Endothelial cell of umbilical vein (primary cell): ENCODE measurements at regions not wholly inside any gene's neighbourhood (a gene's known extent, or its start where the extent isn't known, plus 50 kb on each side); places are given as distances from the start of the nearest gene placed in this dataset.

ENCODE experiments used
- BruUV-seq: library from RNA; stranded (reverse); fragments of 400-500 nt; replicated peaks from 2 replicates; lab custom pipeline; 2021; lab: Mats Ljungman, UMichigan
- CTCF ChIA-PET: fragments of 300-600, 350-600 bp; sonication (Branson Sonifier 250); formaldehyde crosslinking; loops from one replicate; lab custom pipeline; 2021; ENCODE audit warnings: antibody characterized with exemption, inconsistent platforms; lab: Charles Lee
- POLR2A ChIA-PET: fragments of 300-600, 350-600 bp; sonication (Branson Sonifier 250); formaldehyde crosslinking; loops from one replicate; lab custom pipeline; 2021; ENCODE audit warnings: antibody characterized with exemption, inconsistent platforms; lab: Charles Lee
- DNase-seq: peaks from one replicate; pipeline ENCODE4 v3.0.0-alpha.2; 2011; ENCODE audit warnings: low read depth, low spot score
- FAIRE-seq: peaks from 2 replicates; lab custom pipeline; 2011; peaks lifted over from hg19 to GRCh38; lab: Jason Lieb, UNC
- H2AFZ ChIP-seq: 2 replicates; pipeline ENCODE4 v1.6.0; 2012; ENCODE audit warnings: low read depth, low read length, control low read depth, inconsistent platforms
- H3K27ac ChIP-seq: 2 replicates; pipeline ENCODE4 v1.5.1; 2011; ENCODE audit warnings: low read depth, mild to moderate bottlenecking, control low read depth, low read length, moderate library complexity; ENCODE audit not compliant: insufficient read depth
- H3K27me3 ChIP-seq, 2 experiments: 2 replicates each; pipeline versions ENCODE4 v1.6.0 to v1.6.1; 2011; ENCODE audit warnings: low read length in 2 of 2, mixed read lengths in 1 of 2; ENCODE audit not compliant: control insufficient read depth in 2 of 2, insufficient read depth in 2 of 2
- H3K36me3 ChIP-seq, 2 experiments: 2 replicates in 1 of 2; 3 replicates in 1 of 2; pipeline ENCODE4 v1.5.1; 2011; ENCODE audit warnings: low read length in 2 of 2, mild to moderate bottlenecking in 1 of 2, moderate library complexity in 1 of 2; ENCODE audit not compliant: control insufficient read depth in 2 of 2, insufficient read depth in 2 of 2; ENCODE audit errors: extremely low read depth in 1 of 2
- H3K4me1 ChIP-seq: 3 replicates; pipeline ENCODE4 v1.5.1; 2011; ENCODE audit warnings: mild to moderate bottlenecking, low read length; ENCODE audit not compliant: control insufficient read depth, insufficient read depth; ENCODE audit errors: extremely low read depth
- H3K4me2 ChIP-seq: 2 replicates; pipeline ENCODE4 v1.6.1; 2011; ENCODE audit warnings: low read length, control low read depth, mixed read lengths; ENCODE audit not compliant: insufficient read depth
- H3K4me3 ChIP-seq, 3 experiments: fragments of 200-600 bp in 1 of 3; sonication (generic), shearing (Covaris generic) in 1 of 3; replicated peaks in 1 of 3; 2 replicates each; pipeline ENCODE4 v1.5.1; 2011 to 2016; ENCODE audit warnings: control low read depth in 3 of 3, low read length in 3 of 3, mild to moderate bottlenecking in 2 of 3, inconsistent platforms in 1 of 3, low read depth in 1 of 3, moderate library complexity in 1 of 3; ENCODE audit not compliant: insufficient read depth in 1 of 3
- H3K79me2 ChIP-seq: 2 replicates; pipeline ENCODE4 v1.6.0; 2012; ENCODE audit warnings: low read length, inconsistent platforms; ENCODE audit not compliant: control insufficient read depth, insufficient read depth
- H3K9ac ChIP-seq: replicated peaks from 2 replicates; pipeline ENCODE3; 2011; ENCODE audit warnings: low read length, control low read depth; ENCODE audit not compliant: insufficient read depth; ENCODE audit errors: extremely low read depth
- H3K9me1 ChIP-seq: replicated peaks from 3 replicates; pipeline ENCODE4 v1.6.0; 2011; ENCODE audit warnings: mild to moderate bottlenecking, low read length; ENCODE audit not compliant: control insufficient read depth, insufficient read depth; ENCODE audit errors: extremely low read depth
- H3K9me3 ChIP-seq: replicated peaks from 2 replicates; pipeline ENCODE4 v1.5.1; 2012; ENCODE audit warnings: low read length, inconsistent platforms; ENCODE audit not compliant: control insufficient read depth, insufficient read depth
- H4K20me1 ChIP-seq: replicated peaks from 2 replicates; pipeline ENCODE3; 2011; ENCODE audit warnings: mild to moderate bottlenecking, low read length; ENCODE audit not compliant: control insufficient read depth, insufficient read depth; ENCODE audit errors: extremely low read depth
- CTCF ChIP-seq, 2 donors: IDR thresholded peaks; 1 replicate in 1 of 2; 2 replicates in 1 of 2; pipeline ENCODE4 v1.5.1; 2011; ENCODE audit warnings: low read length in 2 of 2, mild to moderate bottlenecking in 2 of 2, moderate library complexity in 2 of 2, control low read depth in 1 of 2, inconsistent platforms in 1 of 2, low read depth in 1 of 2; ENCODE audit not compliant: insufficient read depth in 1 of 2; ENCODE audit errors: extremely low read depth in 1 of 2
- EZH2 ChIP-seq: IDR thresholded peaks from 2 replicates; pipeline ENCODE4 v1.6.1; 2012; ENCODE audit warnings: borderline replicate concordance, low read depth, mild to moderate bottlenecking, moderate library complexity, low read length, inconsistent platforms; ENCODE audit not compliant: severe bottlenecking
- FOS ChIP-seq: IDR thresholded peaks from 2 replicates; pipeline ENCODE4 v1.6.1; 2011; ENCODE audit warnings: mild to moderate bottlenecking, low read length, moderate library complexity, borderline replicate concordance; ENCODE audit not compliant: insufficient read depth
- GATA2 ChIP-seq: IDR thresholded peaks from 2 replicates; pipeline ENCODE4 v1.7.0; 2011; ENCODE audit warnings: low read depth, mild to moderate bottlenecking, moderate library complexity, mixed read lengths, low read length; ENCODE audit not compliant: insufficient read length, insufficient read depth
- JUN ChIP-seq: IDR thresholded peaks from 2 replicates; pipeline ENCODE4 v1.6.1; 2011; ENCODE audit warnings: borderline replicate concordance, low read depth; ENCODE audit not compliant: insufficient read length, insufficient read depth
- MYC ChIP-seq: IDR thresholded peaks from one replicate; pipeline ENCODE4 v1.6.1; 2011; ENCODE audit warnings: mild to moderate bottlenecking, low read depth, low read length
- POLR2A ChIP-seq: IDR thresholded peaks from 2 replicates; pipeline ENCODE4 v1.6.1; 2012; ENCODE audit warnings: low read depth, mild to moderate bottlenecking, control low read depth, low read length
- POLR2AphosphoS5 ChIP-seq: IDR thresholded peaks from 2 replicates; pipeline ENCODE4 v1.6.1; 2012; ENCODE audit warnings: low read depth, mild to moderate bottlenecking, control low read depth, low read length, moderate library complexity; ENCODE audit not compliant: insufficient read depth
- dilution Hi-C: fragments of 300-500 bp; cut with MboI; formaldehyde crosslinking; loops from one replicate; pipeline ENCODE4 v1.15.0; 2019; ENCODE audit warnings: low sequenced_read_pairs; ENCODE audit not compliant: extremely low pct_ligation_motif_present
- intact Hi-C: fragments of 100-400 bp; cut with micrococcal nuclease; formaldehyde crosslinking; loops from one replicate; pipeline ENCODE4 v1.10.0; 2022
- TF ChIP-seq, protein P1 (sequence below): IDR thresholded peaks from 2 replicates; pipeline ENCODE4 v1.6.1; 2011; ENCODE audit not compliant: insufficient read depth, insufficient read length

- Histone ChIP-seq H3K9me1 (no peaks in the 10 kb centered on the region), H3K4me2 (no peak overlapping the region), H3K27ac (no peak overlapping the region), H2AFZ (no peak overlapping the region), H3K36me3 (no peaks in the 10 kb centered on the region), H3K27me3 (no peaks in the 10 kb centered on the region), H3K4me3 (no peak overlapping the region), H3K4me1 (no peaks in the 10 kb centered on the region), H3K9ac (no peak overlapping the region), H3K9me3 (no peaks in the 10 kb centered on the region), H4K20me1 (no peaks in the 10 kb centered on the region), H3K79me2 (no peaks in the 10 kb centered on the region)
- dilution Hi-C loops (no loop called here), intact Hi-C loops (no loop called here)
- no peak for FAIRE-seq
- no peak for DNase-seq
- CTCF ChIA-PET: no interaction called here
- no TSS peak for BruUV-seq
- POLR2A ChIA-PET: no interaction called here
- TF ChIP-seq POLR2A (no peak), JUN (no peak), GATA2 (no peak), POLR2AphosphoS5 (no peak), EZH2 (no peak), CTCF (IDR thresholded peaks at IDR 0.05; ENCODE audit: extremely low read depth in 1 of 2, insufficient read depth in 1 of 2, low read depth in 1 of 2, low read length in 2 of 2) (no peak), MYC (no peak), FOS (no peak)
- TF ChIP-seq, protein P1, sequence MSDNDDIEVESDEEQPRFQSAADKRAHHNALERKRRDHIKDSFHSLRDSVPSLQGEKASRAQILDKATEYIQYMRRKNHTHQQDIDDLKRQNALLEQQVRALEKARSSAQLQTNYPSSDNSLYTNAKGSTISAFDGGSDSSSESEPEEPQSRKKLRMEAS: no peak
These were observed 834.3 kb upstream of the COBL start for GRCh38 chr7:52150952-52151351.
